Activated CD4-positive, alpha-beta T cell treated with anti-CD3 and anti-CD28 coated beads for 1 hour (primary cell): ENCODE measurements at regions not wholly inside any gene's neighbourhood (a gene's known extent, or its start where the extent isn't known, plus 50 kb on each side); places are given as distances from the start of the nearest gene placed in this dataset.

Experiments
- DNase-seq: peaks from one replicate; pipeline ENCODE4 v3.0.0-alpha.2; 2020

DNA sequence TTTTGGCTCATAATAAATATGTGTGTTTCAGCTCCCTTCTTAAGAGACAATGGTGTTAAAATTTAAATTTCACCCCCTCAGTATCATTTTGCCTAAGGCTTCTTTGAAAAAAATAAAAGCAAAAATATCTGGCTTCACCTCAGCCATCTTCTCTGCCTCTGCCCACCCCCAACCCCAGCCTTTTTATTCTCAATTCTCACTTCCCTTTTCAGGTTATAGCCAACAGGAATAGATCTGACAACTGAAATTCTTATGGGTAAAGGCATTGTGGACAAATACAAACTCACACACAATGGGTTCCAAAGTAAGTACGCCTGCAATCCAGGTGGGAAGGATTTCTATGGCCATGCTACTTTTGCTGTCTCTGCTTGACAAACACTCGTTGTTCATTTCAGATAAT lies 399.0 kb upstream of the ARRDC4 start:
- no peak for DNase-seq

DNA sequence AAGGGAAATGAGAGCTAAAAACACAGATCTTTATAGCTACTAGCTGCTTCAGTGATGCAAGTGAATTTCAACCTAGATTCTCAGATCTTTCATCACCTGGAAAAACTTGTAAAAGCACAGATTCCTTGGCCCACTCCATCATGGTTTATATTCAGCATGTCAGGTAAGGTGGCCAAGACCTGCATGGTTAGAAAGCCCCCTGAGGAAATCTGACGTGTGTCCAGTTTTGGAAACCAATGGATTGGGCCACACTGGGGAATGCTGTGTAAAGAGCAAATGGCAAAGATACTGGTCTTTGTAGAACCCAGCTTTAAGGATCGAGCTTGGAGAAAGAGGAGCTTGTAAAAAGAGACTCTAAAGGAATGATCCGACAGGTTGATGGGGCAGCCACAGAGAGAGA lies 397.0 kb upstream of the ARRDC4 start:
- no peak for DNase-seq

DNA sequence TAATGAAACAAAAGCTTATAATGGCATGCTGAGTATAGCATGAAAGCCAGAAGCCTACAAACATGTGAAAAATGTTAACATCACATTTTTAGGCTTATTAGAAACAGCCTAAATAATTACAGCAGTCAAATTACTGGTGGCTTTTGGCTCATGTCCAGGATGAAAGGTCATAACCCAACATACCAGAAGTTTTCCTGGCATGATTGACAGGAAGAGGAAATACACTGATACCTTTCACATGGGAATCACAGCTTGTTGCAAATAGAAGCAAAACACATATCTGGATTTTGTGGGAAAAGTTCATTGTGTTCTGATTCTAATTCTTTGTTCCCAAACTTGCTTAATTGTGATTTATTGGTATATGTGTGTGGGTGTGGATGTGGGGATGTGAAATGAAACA lies 393.5 kb upstream of the ARRDC4 start:
- DNase-seq = no peak

DNA sequence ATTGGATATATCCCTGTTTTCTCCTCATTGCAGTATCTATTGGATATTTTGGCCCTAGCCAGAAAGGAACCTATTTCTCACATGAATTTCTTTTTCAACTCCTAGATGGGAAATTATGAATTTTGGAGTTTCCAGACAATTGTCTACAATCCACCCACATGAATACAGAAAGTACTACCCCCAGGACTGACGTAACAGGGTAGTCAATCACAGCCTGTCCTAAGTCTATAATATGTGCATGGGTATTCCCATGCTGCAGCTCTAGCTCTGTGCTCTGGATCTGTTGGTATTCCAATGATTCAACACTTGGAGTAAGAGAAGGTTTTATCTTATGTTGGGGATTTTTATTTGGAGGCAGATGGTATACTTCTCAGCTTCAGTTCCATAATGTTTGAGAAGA lies 393.1 kb upstream of the ARRDC4 start:
- no peak for DNase-seq

DNA sequence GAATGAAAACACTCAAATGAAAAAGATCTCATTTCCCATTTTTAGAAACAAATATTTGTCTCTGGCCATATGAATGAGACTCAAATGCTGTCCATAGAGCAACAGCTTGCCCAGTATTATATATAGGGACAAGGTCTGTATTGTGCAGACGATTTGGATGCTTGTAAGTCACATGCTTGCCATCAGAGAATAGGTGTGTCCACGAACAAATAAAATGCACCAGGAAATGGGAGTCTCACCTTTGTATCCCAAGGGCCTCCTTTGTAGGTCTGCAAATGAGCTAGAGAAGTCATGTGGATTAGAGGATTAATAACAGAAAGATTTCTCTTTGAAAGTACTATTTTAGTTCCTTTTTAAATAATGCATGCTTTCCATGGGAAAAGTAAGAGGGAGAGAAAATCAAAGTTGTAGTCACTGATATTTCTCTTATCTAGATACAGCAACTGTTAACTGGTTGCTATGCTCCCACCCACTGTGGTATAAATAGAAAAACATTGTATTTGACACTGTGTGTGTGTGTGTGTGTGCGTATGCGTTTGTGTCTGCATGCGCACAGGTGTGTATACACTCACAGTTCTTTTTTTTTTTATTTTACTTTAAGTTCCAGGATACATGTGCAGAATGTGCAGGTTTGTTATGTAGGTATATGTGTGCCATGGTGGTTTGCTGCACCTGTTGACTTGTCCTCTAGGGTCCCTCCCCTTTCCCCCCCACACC lies 383.4 kb upstream of the ARRDC4 start:
- no peak for DNase-seq

DNA sequence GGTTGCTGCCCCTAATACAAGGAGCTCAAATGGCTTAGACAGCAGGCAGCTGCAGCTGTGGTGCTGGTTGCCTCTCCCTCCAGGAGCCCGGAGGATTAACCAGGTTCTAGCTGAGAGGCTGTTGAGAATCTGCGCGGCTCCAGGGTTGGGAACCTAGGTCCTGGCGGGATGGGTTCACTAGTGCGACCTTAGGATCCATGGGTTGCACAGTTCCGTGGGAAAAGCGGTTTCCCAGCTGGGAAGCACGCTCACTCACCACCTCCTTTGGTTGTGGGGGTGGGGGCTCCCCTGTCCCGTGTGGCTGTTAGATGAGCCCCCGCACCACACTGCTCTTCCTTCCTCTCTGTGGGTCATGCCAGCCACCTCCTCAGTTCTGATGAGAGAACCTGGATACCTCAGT lies 375.1 kb upstream of the ARRDC4 start:
- no peak for DNase-seq

DNA sequence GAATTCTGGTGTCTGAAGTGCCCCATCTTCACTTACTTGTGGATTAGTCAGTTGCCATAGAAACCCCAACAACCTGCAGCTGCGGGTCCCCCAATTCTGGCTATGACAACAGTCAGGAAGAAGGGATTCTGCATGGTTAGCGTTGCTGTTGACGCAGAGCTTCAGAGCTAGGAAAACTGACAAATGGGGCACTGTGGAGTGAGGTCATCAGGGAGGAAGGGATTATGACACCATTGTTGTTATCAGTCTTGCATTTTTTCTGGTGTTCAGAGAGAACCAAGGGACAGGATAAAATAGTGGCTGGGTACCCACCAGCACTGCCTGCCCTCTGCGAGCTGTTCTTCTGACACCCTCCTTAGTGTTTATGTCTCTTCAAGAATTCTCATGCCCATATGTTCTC lies 367.7 kb upstream of the ARRDC4 start:
- no peak for DNase-seq

DNA sequence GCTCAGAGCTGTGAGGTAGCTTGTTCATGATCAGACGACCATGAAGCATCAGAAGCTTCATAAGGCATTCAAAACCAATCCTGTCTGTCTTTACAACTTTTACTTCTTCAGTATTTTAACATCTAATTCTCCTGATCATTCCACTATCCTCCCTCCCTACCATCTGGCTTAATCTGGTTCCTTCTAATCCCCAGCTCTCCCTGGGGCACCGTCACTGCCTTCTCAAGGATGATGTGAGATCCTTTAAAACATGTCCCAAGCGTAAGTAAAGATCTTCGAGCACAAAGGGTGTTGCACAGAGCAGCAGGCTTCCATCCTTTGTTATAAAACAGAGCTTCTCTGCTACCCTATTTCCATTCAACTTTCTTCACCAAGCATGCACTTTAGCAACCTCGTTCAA lies 362.7 kb upstream of the ARRDC4 start:
- DNase-seq = no peak

DNA sequence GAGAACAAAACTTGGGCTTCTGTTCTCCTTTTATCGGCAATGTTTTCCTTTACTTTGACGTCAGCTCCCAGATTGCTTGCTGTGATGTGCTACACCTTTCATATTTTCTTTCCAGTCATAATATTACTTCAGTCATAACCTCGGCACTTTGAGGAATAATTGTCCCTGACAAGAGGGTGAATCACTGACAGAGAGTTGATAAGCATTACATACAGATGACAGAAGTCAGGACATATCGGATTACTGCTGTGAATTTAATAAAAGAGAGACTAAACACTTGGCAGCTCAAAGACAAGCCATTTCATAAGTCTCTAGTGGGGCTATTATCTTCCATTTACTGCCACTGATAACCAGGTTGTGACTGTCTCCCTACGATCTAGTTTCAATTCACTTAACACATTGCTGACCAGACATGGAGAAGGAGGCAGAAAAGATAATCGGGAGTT lies 362.1 kb upstream of the ARRDC4 start:
- DNase-seq = no peak

DNA sequence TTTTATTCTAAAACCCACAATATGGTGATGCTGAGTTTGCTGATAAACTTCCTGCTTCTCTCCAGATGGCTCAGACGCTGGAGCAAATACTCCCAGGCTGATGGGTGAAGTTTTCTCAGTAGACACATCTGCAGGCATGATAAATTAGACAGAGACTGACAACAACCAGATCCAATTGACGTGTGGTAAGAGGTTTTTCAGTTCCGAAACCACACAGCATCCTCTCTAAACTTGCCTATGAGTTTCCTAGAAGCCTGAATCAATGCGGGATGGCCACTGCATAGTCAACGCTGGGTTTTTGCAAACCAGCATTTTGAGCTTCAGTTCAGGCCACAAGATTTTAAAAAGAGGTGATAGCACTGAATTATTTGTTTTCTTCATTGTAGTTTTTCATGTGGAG lies 360.3 kb upstream of the ARRDC4 start:
- no peak for DNase-seq

DNA sequence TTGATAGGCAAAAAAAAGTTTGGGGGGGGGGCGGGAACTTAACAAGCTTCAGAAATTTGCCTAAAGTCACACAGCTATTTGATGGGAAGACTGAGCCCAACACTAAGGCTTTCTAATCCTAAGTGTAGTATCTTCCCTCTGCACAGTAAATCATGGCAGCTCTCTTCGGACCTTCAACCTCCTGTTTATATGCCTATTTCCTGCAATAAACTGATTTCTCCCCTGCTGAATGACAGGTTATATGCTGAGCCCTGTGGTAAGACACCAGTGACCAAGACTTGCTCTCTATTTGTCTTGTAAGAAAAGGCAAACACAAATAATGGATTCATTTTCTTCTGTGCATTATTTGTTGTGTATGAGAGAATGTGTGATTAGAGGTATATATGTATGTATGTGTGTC lies 355.8 kb upstream of the ARRDC4 start:
- DNase-seq = no peak

DNA sequence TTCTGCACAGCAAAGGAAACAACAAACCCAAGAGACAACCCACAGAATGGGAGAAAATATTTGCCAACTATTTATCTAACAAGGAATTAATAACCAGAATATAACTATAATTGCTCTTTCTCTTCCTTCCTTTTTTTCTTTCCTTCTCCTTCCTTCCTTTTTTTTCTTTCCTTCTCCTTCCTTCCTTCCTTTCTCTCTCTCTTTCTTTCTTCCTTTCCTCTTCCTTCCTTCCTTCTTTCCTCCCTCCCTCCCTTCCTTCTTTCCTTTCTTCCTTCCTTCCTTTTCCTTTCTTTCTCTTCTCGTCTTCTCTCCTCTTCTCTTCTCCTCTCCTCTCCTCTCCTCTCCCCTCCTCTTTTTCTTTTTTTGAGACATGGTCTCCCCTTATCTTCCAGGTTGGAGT lies 345.4 kb upstream of the ARRDC4 start:
- DNase-seq = no peak

DNA sequence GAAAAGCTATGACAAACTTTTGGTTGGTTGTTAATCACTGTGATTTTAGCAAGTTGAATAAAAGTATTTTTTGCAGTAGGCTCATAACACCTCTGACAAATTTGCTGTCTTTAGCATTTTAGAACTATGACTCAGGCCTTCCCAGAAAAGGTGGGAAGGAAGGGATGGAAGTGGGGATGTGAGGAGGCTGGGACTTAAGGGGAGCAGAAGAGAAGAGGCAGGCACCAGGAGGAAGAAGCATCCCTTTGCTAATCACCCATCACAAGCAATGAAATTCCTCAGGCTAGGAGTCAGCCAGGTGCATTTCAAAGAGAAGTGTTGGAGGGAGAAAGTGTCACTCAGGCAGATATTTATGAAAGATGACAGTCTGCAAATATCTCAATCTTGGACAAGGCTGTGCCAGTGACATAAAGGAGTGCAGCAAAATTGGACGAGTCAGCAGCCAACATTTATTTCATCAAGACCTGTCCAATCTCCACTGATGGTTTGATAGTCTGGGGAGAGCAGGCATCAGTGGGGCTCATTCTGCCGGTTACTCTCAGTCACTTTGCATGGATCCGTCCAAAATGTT lies 337.3 kb upstream of the ARRDC4 start:
- no peak for DNase-seq

DNA sequence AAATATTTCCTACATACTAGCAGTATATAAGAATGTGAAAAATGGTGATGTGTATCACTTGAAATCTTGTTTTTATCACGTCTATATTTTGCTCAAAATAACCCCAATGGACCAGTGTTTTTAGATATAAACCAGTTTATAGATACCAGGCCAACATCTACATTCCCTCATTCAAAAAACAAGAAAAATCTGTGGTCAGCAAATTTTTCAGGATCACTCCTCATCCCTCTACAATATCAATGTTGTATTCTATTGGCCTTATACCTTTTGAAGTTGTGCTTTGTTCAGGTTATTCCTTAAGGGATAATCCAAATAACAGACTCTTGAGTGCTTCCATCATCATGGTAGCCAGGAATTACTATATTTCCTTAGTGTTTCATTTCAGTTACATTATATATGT lies 332.9 kb upstream of the ARRDC4 start:
- DNase-seq = no peak

DNA sequence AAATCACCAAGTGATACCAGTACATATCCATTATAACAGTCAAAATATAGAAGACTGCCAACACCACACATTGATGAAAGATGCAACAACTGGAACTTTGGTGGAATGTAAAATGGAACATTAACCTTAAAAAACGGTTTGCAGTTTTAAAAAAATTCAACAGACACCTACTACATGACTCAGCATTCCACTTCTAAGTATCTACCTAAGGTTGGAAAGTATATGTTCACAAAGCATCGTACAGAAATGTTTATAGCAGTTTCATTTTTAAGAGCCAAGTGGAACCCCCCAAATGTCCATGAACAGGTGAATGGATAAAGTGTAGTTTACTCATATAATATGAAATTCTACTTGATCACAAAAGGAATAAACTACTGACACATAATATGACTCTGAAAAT lies 314.7 kb upstream of the ARRDC4 start:
- DNase-seq = no peak

DNA sequence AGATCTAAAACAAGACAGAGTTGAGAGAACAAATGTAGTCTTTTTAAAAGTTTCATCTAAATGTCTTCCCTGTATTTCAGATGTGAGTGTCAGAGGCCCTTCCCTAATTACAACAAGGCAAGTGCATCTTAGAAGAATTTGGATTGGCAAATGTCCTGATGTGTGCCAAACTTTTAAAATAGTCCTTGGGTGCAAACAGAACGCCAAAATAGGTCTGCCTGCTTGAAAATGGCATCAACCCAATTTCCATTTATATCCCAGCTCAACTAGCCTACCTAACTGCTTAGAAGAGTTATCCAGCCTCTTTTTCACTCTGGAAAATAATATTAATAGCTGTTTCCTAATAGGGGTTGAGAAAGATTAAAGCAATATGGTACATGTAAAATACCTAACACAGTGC lies 311.8 kb upstream of the ARRDC4 start:
- DNase-seq = no peak

DNA sequence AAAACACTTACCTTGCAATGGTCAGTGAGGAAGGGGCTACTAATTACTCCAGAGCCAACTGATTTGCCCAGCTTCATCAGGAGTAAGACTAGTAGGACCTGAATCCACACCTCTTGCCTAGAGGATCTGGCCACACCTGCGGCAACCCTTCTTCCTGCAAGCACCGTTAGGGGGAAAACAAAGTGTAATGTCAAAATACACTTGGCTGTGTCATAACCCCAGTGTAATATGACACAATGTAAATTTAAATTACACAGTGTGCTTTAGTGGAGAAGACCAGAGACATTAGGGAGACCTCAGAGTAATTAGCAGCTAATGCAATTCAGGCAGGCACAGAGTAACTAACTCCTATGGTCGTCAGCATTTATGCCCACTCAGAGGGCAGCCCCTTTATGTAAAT lies 308.5 kb upstream of the ARRDC4 start:
- DNase-seq = no peak

DNA sequence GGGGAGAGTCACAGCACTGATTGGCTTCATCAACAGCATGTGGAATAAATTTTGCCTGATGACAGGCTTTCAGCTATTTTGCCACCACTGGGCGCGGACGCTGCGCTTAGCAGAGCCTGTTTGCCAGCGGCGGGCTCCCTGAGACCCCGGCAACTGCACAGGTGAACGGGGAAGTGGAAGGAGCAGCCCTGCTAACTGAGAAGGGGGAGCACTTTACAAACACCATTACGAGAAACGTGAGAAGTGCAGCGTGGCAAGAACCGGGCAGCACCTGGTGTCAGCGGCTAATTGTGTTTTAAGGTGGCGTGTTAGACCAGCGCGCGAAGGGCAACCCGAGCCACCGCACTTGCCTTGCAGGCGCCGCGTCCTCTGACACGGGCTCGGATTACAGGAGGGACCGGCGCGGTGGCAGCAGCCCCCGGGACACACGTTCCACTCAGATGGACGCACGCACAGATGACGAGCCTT lies 307.8 kb upstream of the ARRDC4 start:
- DNase-seq = no peak

DNA sequence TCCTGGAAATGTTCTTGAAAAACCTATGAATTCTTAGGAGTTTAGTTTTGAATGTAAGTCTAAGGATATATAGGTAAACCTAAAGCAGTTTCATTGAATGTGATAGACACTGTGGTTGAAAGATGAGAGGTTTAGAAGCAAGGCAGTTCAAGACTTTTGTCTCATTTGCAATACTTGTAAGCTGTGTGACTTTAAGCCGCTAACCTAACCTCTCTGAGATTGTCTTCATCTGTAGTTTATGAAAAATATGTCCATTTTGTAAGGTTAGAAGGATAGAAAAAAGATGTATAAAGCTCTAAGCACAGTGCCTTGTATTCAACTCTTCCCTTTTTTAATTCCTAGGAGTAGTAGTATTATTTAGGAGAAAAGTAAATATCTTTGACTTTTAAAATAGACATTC lies 306.6 kb upstream of the ARRDC4 start:
- no peak for DNase-seq

DNA sequence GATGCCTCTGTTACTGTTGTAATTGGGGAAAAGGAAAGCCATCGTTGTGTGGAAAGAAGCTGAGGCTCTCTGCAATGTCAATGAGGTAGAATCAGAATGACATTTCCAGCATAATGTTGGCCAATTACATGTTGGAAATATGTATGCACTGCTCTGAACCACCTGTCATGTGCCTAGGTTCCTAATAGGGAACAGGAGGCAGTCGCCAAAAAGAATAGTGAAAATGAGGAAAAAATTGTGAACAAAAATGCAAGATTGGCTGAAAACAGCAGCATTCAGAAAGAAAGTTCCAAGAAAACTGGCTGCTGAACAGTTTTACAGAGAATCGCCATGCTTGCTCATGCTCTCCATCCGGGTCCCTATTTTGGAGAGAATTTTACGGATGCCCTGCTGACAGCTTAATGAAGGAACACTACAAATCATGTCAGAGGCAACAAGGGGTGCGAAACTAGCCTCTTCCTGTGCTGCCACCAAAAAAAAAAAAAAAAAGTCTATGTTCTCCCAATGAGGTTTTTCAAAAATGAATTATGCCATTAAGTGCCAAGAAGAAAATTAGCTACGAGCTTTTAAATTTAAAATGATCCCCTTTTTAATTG lies 305.9 kb upstream of the ARRDC4 start:
- DNase-seq = no peak

DNA sequence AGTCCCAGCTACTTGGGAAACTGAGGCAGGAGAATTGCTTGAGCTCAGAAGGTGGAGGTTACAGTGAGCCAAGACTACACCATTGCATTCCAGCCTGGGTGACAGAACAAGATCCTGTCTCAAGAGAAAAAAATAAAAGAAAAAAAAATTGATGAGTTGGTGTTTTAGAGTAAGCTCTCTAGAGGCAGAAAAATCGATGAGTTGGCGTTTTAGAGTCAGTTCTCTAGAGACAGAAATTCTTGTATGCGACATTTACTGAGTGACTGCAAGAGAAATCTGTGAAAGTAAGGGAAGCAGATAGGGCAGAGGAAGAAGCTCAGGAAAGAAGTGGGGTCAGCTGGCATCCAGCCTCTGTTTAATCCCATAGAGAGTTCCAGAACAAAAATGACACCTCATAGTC lies 298.7 kb upstream of the ARRDC4 start:
- no peak for DNase-seq

DNA sequence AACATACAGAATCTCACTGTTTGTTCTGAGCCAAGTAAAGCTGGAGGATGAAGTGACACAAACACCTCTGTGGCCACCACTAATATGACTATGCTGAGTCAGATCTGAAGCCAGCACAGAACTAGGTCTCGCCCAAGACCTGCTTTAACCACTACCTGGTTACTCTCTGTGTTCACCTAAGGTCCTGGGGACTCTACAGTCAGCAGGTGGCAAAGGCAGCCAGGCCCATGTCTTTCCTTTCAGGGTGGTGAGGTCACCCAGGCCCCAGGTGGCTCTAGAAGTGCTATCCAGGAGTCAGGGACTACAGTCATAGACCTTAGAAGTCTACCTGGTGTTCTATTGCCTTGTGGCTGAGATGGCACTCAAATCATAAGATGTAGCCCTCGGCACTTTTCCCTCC lies 287.9 kb upstream of the ARRDC4 start:
- DNase-seq = no peak

DNA sequence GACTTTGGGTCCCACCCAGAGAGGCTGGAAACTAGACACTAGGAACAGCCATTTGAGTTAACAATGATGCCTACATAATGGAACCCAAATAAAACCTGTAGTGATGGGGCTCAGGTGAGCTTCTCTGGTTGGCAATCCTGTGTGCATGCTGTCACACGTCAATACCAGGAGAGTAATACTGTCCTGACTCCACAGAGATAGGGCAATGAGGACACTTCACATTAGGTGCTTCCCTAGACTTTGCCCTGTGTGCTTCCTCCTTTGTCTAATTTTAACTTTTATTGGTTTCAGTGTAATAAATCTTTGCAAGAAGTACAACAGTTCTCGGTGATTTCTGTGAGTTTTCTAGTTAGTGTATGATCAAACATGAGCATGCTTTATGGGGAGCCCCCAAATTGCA lies 281.8 kb upstream of the ARRDC4 start:
- DNase-seq = no peak

DNA sequence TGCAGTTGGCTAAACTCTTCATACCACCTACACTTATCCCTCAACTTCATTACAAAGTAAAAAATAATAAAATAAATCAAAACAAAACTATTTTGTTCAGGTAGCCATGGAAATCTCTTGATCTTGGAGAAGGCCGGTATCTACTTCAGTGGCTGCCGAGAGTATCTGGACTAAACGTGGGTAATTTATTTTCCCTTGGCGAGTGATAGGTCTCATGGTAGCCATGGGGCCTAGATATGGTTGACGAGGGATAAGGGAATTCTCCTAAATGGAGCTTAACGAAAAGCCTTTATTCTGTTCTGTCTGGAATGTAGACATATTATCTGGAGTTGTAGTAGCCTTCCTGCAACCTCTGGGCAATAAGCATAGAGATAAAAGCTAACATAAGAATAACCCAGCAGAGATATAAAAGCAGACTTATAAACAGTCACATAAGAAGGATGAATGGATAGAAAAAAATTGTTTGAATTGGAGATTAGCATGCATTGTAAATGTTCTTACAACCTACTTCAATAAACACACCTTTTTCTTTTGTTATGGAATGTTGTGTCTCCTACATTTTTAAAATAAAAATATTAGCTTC lies 281.3 kb upstream of the ARRDC4 start:
- no peak for DNase-seq
